GM18909 (cell line): ENCODE measurements at regions not wholly inside any gene's neighbourhood (a gene's known extent, or its start where the extent isn't known, plus 50 kb on each side); places are given as distances from the start of the nearest gene placed in this dataset.

Experiments
- ATAC-seq: cut with Tn5 transposase; IDR thresholded peaks from one replicate; pipeline ENCODE4 v1.9.1; 2021; ENCODE audit warnings: mild to moderate bottlenecking; ENCODE audit not compliant: unreplicated experiment, poor library complexity

- peak; percentile 78 for ATAC-seq
Measured at GRCh38 chr7:33750177-33750576, 155.2 kb upstream of the BMPER start.

DNA sequence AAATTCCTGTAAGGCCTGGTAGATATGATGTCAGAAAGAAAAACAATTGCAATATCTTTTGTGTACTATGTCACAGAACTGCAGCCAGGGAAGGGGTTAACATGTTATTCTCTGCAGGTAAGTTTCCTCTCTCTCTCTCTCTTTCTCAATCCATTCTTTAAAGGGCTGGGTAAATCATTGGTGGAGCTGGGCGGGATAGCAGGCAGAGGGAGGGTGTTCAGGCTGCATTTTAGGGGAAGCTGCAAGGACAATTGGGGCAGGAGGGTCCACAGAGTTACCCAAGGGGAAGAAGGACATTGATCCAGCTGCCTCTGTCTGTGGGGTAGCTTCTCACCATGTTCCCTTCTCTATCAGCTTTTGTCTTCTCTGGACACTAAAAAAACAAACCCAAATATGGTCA is 153.9 kb upstream of the BMPER start:
- no peak for ATAC-seq

- no peak for ATAC-seq
Measured at GRCh38 chr7:33753881-33754525, 151.3 kb upstream of the BMPER start.

DNA sequence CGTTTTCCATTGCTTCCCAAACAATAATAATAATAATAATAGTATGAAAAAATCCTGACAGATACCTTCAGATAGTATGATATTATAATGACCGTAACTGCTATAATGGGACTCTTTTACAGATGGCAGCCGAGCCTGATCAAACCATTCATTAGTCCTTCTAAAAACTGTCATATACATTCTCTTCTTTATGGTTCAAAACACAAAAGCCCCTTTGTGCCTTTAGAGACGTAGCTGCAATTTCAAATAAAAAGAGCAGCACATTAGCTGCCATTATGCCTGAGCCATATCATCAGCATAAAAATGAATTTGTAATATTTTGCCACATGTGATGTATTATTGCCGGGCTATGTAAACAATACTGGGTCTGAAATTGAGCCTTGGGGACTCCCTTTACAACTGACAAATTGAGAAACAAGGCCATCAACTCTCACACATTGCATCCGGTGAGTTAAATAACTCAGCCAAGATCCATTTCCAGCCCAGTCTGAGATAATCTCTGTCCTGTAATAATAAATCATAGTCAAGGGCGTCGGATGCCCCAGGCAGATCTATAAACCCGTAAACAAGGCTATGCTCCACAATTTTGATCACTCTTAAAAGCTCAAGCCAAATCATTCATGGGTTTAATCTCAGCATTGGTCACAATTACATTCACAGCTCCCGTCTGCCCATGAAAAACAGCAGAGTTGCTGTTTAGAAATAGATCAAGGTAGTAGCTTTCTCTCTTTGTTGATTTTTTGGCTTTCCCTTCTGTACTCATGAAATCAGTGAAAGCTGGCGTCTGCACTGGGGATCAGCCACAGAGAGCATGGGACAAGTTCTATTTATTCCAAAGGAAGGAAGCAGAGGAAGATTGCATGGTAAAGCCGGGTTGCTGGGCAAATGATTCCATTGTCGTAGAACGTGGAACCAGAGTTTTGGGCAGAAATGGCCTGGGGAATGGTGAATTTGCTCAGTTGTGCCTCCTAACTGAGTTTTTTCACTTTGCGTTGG is 150.1 kb upstream of the BMPER start:
- no peak for ATAC-seq

- ATAC-seq, result no peak
Measured at GRCh38 chr7:33757050-33757449, 148.3 kb upstream of the BMPER start.

DNA sequence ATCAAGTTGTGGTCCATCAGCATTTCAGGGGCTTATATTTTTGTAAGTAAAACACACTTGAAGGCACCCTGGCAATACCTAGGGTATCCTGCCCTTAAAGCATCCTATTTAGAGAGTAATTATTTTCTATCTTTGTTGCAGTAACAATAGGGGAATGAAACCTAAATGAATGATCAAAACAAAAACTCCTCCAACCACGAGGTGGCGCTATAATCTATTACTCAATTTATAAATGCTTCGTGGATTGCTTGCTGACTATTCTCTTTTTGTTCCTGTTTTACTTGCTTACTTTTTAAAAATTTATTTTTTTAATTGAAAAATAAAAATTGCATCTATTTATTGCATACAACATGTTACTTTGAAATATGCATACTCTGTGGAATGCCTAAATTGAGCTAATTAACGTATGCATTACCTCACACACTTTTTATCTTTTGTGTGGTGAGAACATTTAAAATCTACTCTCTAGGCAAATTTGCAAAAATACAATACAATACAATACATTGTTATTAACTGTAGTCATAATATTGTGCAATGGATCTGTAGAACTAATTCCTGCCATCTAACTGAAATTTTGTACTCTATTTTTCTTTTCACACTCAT is 147.7 kb upstream of the BMPER start:
- ATAC-seq, result no peak

- no peak for ATAC-seq
Measured at GRCh38 chr7:33760146-33760545, 145.2 kb upstream of the BMPER start.

DNA sequence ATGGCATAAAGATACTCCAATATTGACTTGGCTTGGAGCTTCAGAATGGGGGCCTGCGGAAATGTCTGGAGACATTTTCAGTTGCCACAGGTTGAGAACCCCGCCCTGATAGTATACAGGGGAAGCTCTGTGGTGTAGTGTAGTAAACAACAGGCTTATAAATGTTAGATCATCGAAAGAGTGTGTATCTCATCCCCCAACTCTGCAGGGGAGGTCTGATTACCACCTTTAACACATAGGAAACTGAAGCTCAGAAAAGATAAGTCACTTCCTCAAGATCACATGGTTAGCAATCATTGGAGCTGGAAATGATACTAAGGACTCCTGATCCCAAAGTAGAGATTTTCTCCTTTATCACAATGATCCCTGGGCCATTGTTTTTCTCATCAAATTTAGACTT is 144.5 kb upstream of the BMPER start:
- no peak for ATAC-seq

- no peak for ATAC-seq
Measured at GRCh38 chr7:33761449-33762080, 143.8 kb upstream of the BMPER start.

DNA sequence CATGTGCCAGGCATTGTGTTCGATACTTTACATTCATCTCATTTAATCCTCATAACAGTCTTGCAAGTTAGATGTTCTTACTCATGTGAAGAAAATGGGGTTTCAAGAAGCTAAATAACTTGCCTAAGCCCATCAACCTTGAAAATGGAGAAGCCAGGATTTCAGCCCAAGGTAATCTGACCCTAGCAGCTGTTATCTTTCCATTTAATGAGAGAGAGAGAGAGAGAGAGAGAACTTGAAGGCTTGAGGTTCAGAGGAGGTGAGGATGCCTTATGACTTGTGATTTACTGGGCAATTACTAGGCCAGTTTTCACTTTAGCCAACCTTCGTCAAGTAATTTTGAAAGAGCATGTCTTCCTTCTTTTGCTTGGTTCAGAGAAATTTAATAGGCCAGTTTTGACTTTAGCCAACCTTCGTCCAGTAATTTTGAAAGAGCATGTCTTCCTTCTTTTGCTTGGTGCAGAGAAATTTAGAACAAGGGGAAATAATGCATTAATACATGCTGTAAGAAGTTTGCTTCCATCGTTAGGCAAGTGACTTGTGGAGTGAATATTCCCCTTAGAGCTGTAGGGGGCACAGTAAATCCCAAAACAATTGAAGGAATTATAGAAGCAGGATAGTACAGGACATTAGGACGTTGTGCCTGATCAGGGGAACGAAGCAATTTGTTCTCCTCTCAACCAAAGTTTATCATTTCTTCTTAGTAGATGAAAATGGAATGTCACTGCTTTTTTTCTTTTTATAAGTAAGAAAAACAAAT is 143.0 kb upstream of the BMPER start:
- ATAC-seq, result no peak

- ATAC-seq, result no peak
Measured at GRCh38 chr7:33762911-33763306, 142.4 kb upstream of the BMPER start.

- no peak for ATAC-seq
Measured at GRCh38 chr7:33764752-33765451, 140.4 kb upstream of the BMPER start.

DNA sequence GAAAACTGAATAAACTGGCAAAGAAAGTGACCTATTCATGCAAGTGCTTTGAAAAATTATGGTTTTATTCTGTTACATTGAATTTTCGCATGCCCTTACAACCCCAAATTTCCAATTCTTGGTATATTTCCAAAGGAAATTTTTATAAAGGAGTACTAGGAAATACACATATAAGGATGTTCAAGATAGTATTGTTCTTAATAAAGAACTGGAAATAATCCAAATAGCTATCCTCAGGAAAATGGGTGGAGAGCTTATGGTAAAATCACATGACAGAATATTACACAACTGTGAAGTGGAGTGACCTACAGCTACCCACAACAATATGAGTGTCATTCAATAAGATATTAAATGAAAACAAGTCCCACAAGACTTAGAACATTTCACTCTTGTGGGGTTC is 138.9 kb upstream of the BMPER start:
- no peak for ATAC-seq

- no peak for ATAC-seq
Measured at GRCh38 chr7:33769930-33770329, 135.4 kb upstream of the BMPER start.

DNA sequence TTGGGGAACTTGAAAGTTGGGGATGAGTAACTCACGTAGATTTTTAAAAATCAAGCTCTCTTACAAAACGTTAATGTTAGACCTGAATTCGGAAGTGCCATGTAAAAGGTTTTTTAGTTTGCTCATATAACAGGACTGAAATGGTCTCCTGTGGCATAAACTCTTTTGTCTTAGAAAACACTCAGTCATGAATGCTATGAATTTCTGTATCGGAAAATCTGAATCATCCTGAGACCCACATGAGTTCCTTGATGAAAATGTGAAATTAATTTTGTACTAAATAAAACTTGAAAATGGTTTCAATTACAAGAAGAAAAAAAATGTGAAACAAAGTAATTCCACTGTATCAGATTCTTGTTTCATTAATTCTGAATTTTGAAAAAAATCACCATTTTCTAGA is 134.8 kb upstream of the BMPER start:
- ATAC-seq, result no peak

DNA sequence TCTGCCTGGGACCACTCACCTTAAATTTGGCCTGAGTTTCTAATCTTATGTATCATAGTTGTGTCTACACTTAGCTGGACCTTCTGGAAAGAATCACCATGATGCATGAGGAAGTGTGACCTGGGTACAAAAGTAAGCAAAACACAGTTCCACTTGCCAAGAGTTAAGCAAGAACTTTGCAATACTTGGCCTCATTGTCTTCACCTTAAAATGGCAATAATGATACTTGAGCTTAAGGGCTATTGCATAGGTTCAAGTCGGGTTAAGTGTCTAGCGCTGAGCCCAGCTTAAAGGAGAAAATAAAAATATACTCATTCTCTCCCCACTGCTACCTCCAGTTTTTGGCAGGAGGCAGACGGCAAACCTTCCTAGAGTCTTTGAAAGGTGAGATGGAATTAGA is 133.9 kb upstream of the BMPER start:
- ATAC-seq, result no peak

DNA sequence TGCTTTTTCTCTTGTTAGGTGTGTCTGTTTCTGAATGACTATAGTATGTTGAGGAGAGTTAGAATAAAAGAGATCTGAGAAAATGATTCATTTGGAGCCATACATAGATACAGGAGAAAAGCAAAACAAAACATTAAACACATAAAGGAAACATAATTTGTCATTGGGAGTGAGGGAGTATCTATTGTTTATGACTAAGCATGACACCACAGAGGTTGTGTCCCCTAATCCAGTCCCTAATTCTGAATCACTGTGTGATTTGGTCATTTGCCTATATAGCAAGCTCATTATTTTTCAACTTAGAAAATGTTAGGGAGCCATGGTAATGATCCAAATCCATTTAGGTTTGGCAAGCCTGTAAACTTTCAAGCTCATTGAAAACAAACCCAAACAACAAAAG is 132.3 kb upstream of the BMPER start:
- ATAC-seq, result no peak

DNA sequence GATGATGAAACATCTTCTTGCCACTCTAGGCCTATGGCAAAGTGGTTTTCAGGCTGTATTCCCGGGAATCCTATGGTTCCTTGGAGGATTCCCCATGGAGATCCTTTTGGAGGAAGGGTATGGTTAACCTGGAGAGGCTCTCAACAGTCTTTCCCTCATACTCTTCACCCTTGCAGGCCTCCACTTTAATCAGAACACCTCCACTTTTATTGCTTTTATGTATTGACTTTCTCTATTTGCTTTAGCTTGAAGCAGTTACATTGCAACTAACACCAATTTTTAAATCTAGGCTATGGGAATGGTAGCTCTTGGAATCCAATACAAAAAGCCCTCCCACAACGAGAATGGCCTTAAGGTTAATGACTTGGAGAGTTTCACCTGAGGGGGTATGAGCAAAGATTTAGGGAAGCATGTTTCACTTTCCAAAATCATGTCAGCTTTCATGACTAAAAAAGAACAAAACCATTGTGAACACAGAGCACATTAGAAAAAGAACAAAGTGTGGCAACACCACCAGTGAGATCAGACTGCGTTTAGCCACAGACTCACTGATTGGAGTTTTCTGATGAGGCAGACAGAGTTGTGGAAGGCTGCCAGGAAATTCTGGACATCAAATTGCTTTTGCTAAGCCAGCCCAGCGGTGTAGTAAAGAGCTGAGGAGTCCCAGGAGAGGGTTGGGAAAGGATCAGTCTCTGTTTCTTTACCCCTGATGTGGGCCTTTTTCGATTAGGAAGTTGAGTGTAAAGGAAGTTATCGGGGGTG is 130.4 kb upstream of the BMPER start:
- no peak for ATAC-seq

DNA sequence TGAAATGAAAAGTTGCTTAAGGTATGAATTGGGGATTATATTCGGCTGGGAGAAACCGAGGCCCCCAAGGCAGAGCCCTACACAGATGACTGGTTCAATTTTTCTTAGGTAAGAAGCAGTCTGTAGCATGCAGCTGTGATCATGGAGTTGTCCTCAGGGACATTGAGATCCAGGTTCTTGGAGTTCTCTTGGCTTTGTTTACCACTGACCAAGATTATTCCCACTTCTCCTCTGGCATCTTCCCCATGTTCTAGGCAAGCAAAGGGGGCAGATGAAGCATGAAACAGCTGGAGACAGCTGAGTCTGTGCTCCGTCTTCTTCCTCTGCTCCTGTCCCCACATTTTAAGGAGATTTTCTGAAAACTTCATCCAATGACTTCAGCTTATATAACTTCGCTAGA is 129.5 kb upstream of the BMPER start:
- no peak for ATAC-seq
